Smooth muscle cell (in vitro differentiated cells): ENCODE measurements at regions not wholly inside any gene's neighbourhood (a gene's known extent, or its start where the extent isn't known, plus 50 kb on each side); places are given as distances from the start of the nearest gene placed in this dataset.

Source experiments
- DNase-seq: peaks from one replicate; lab custom pipeline; 2025; ENCODE audit not compliant: unreplicated experiment; lab: John Stamatoyannopoulos, UW
- H2AFZ ChIP-seq: fragments of 200-600 bp; sonication (generic); 2 replicates; pipeline ENCODE4 v1.6.0; 2016; ENCODE audit warnings: antibody characterized with exemption, low read depth, mild to moderate bottlenecking
- H3F3A ChIP-seq: fragments of 200-600 bp; sonication (generic); 2 replicates; pipeline ENCODE4 v1.6.0; 2017; ENCODE audit warnings: antibody characterized with exemption, low read depth
- H3K27ac ChIP-seq: fragments of 200-600 bp; sonication (generic); 2 replicates; pipeline ENCODE4 v1.5.1; 2016; ENCODE audit warnings: low read depth, mild to moderate bottlenecking
- H3K27me3 ChIP-seq: fragments of 200-600 bp; sonication (generic); 2 replicates; pipeline ENCODE4 v1.6.1; 2016; ENCODE audit warnings: low read depth, mild to moderate bottlenecking
- H3K36me3 ChIP-seq: fragments of 200-600 bp; sonication (generic); 2 replicates; pipeline ENCODE4 v1.5.1; 2016; ENCODE audit warnings: low read depth
- H3K4me1 ChIP-seq: fragments of 200-600 bp; sonication (generic); 2 replicates; pipeline ENCODE4 v1.5.1; 2016; ENCODE audit warnings: low read depth
- H3K4me2 ChIP-seq: fragments of 200-600 bp; sonication (generic); 2 replicates; pipeline ENCODE4 v1.6.0; 2016; ENCODE audit warnings: mild to moderate bottlenecking
- H3K4me3 ChIP-seq: fragments of 200-600 bp; sonication (generic); 2 replicates; pipeline ENCODE4 v1.5.1; 2016; ENCODE audit warnings: mild to moderate bottlenecking
- H3K79me2 ChIP-seq: fragments of 200-600 bp; sonication (generic); 2 replicates; pipeline ENCODE4 v1.6.0; 2016; ENCODE audit warnings: low read depth, mild to moderate bottlenecking
- H3K9ac ChIP-seq: fragments of 200-600 bp; sonication (generic); 2 replicates; pipeline ENCODE4 v1.6.0; 2016; ENCODE audit warnings: low read depth
- H3K9me3 ChIP-seq: fragments of 200-600 bp; sonication (generic); replicated peaks from 2 replicates; pipeline ENCODE4 v1.5.1; 2016; ENCODE audit warnings: low read depth
- H4K20me1 ChIP-seq: fragments of 200-600 bp; sonication (generic); 2 replicates; pipeline ENCODE4 v1.6.0; 2016; ENCODE audit warnings: low read depth
- CTCF ChIP-seq: fragments of 200-600 bp; sonication (generic); IDR thresholded peaks from 2 replicates; pipeline ENCODE4 v1.5.1; 2017; ENCODE audit warnings: borderline replicate concordance, mild to moderate bottlenecking, antibody characterized with exemption; ENCODE audit not compliant: insufficient read depth, poor library complexity, severe bottlenecking
- WGBS: methylation state at CpG from one replicate; pipeline ENCODE4 v1.1.7; 2016; ENCODE audit warnings: low lambda C conversion rate; 5-methylcytosine and 5-hydroxymethylcytosine counted together

- Histone ChIP-seq H3K36me3 (no peaks in the 10 kb centered on the region), H3K4me2 (no peak overlapping the region)
Observed at GRCh38 chr5:5066276-5067186, 73.6 kb upstream of the ADAMTS16 start.

GRCh38 chr5:5069851-5070250 is 70.3 kb upstream of the ADAMTS16 start:
- no peak for TF ChIP-seq CTCF
- H3K27ac ChIP-seq: no peak overlapping the region
- DNase-seq: no peak
- no peaks in the 10 kb centered on the region for H4K20me1 ChIP-seq
- no peak overlapping the region for H3K4me3 ChIP-seq
- H3K27me3 ChIP-seq: no peaks in the 10 kb centered on the region
- 72% methylated on average over 5 of the region's 5 CpGs for WGBS
- H3K4me2 ChIP-seq: no peak overlapping the region
- no peaks in the 10 kb centered on the region for H3F3A ChIP-seq
- no peaks in the 10 kb centered on the region for H3K9me3 ChIP-seq
- H3K36me3 ChIP-seq: no peaks in the 10 kb centered on the region
- H3K79me2 ChIP-seq: no peaks in the 10 kb centered on the region
- no peaks in the 10 kb centered on the region for H3K4me1 ChIP-seq
- no peak overlapping the region for H3K9ac ChIP-seq
- no peak overlapping the region for H2AFZ ChIP-seq

More at GRCh38 chr5:5066276-5067186, 73.6 kb upstream of the ADAMTS16 start:
- no peaks in the 10 kb centered on the region for H3K27me3 ChIP-seq
- no peak overlapping the region for H3K27ac ChIP-seq
- H3K9ac ChIP-seq: no peak overlapping the region
- H3K9me3 ChIP-seq: no peaks in the 10 kb centered on the region
- no peaks in the 10 kb centered on the region for H3F3A ChIP-seq
- no peak for DNase-seq
- 79% methylated on average over 6 of the region's 6 CpGs for whole genome bisulfite sequencing
- no peaks in the 10 kb centered on the region for H4K20me1 ChIP-seq
- TF ChIP-seq CTCF: no peak
- no peak overlapping the region for H3K4me3 ChIP-seq
- H3K4me1 ChIP-seq: no peaks in the 10 kb centered on the region
- H2AFZ ChIP-seq: no peak overlapping the region
- no peaks in the 10 kb centered on the region for H3K79me2 ChIP-seq

GRCh38 chr5:5071554-5071953 is 68.6 kb upstream of the ADAMTS16 start:
- Histone ChIP-seq H3K9me3 (no peaks in the 10 kb centered on the region), H4K20me1 (no peaks in the 10 kb centered on the region), H3K9ac (no peak overlapping the region), H3F3A (no peaks in the 10 kb centered on the region), H3K36me3 (no peaks in the 10 kb centered on the region), H2AFZ (no peak overlapping the region), H3K79me2 (no peaks in the 10 kb centered on the region), H3K27ac (no peak overlapping the region), H3K4me2 (no peak overlapping the region), H3K4me3 (no peak overlapping the region), H3K27me3 (no peaks in the 10 kb centered on the region), H3K4me1 (no peaks in the 10 kb centered on the region)
- TF ChIP-seq CTCF: no peak
- WGBS: 89% methylated on average over 5 of the region's 5 CpGs
- no peak for DNase-seq

- no peak for DNase-seq
- TF ChIP-seq CTCF: no peak
- Histone ChIP-seq H3K27me3 (no peaks in the 10 kb centered on the region), H3K36me3 (no peaks in the 10 kb centered on the region), H3K9me3 (no peaks in the 10 kb centered on the region), H3K4me3 (no peak overlapping the region), H3K4me2 (no peak overlapping the region), H2AFZ (no peak overlapping the region), H3F3A (no peaks in the 10 kb centered on the region), H4K20me1 (no peaks in the 10 kb centered on the region), H3K27ac (no peak overlapping the region), H3K79me2 (no peaks in the 10 kb centered on the region), H3K4me1 (no peaks in the 10 kb centered on the region), H3K9ac (no peak overlapping the region)
- 75% methylated on average over 1 of the region's 1 CpG for WGBS
Observed at GRCh38 chr5:5077236-5077635, 62.9 kb upstream of the ADAMTS16 start.
